Upper lobe of left lung (tissue), 4 donors: ENCODE measurements at regions not wholly inside any gene's neighbourhood (a gene's known extent, or its start where the extent isn't known, plus 50 kb on each side); places are given as distances from the start of the nearest gene placed in this dataset.

Experiments used
- POLR2A ChIP-seq, 4 donors: fragments of 450-650 bp; IDR thresholded peaks; one replicate each; pipeline ENCODE4 v1.5.1; 2016 to 2017; ENCODE audit warnings: antibody characterized with exemption in 4 of 4, mild to moderate bottlenecking in 2 of 4
- TF ChIP-seq, protein P1 (sequence below), 6 experiments: fragments of 450-650 bp in 4 of 6; fragments of 200-600 bp in 2 of 6; sonication (generic) in 2 of 6; IDR thresholded peaks; one replicate each; pipeline ENCODE4 v1.5.1; 2016 to 2019; ENCODE audit warnings: antibody characterized with exemption in 6 of 6

DNA sequence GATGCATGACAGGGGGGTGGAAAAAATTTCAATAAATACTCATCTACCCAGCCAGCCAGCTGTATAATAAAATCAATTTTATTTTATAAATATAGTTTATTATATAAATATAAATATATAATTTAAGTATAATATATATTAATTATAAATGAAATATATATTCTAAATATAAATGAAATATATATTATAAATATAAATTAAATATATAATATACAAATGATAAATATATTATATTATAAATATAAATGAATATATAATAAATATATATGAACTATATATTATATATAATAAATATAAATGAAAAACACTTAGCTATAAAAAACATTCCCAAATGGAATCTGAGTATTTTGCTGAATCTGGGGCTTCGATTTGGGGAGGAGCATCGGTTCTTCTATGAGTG lies 79.4 kb upstream of the CDCA7L start:
- TF ChIP-seq, protein P1, sequence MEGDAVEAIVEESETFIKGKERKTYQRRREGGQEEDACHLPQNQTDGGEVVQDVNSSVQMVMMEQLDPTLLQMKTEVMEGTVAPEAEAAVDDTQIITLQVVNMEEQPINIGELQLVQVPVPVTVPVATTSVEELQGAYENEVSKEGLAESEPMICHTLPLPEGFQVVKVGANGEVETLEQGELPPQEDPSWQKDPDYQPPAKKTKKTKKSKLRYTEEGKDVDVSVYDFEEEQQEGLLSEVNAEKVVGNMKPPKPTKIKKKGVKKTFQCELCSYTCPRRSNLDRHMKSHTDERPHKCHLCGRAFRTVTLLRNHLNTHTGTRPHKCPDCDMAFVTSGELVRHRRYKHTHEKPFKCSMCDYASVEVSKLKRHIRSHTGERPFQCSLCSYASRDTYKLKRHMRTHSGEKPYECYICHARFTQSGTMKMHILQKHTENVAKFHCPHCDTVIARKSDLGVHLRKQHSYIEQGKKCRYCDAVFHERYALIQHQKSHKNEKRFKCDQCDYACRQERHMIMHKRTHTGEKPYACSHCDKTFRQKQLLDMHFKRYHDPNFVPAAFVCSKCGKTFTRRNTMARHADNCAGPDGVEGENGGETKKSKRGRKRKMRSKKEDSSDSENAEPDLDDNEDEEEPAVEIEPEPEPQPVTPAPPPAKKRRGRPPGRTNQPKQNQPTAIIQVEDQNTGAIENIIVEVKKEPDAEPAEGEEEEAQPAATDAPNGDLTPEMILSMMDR (IDR thresholded peaks at IDR 0.05) = no peak
- TF ChIP-seq POLR2A (IDR thresholded peaks at IDR 0.05) = no peak
